ENCODE measurements at regions not wholly inside any gene's neighbourhood (a gene's known extent, or its start where the extent isn't known, plus 50 kb on each side); places are given as distances from the start of the nearest gene placed in this dataset.

- WGBS (ENCODE audit: low lambda C conversion rate) = 0% methylated on average over 1 of the region's 1 CpG
- H4K20me1 ChIP-seq (ENCODE audit: insufficient read depth, low read length) = no peaks in the 10 kb centered on the region
- no peak overlapping the region for H3K4me2 ChIP-seq (ENCODE audit: low read depth, low read length)
- H3K27me3 ChIP-seq (ENCODE audit: control insufficient read depth in 1 of 2, insufficient read depth in 2 of 2, low read length in 2 of 2) = no peaks in the 10 kb centered on the region
- no peak overlapping the region for H3K27ac ChIP-seq (ENCODE audit: extremely low read length, insufficient read depth, low read length)
- H3K79me2 ChIP-seq (ENCODE audit: insufficient read depth, low read length) = no peaks in the 10 kb centered on the region
- H3K4me1 ChIP-seq (ENCODE audit: insufficient read depth, low read length) = no peaks in the 10 kb centered on the region
- H3K4me3 ChIP-seq (replicated peaks in 1 of 3; ENCODE audit: insufficient read depth in 1 of 3, low read depth in 2 of 3, low read length in 3 of 3) = no peak overlapping the region
- CTCF ChIA-PET (ENCODE audit: low intra/inter-chr PET ratio, low total read pairs) = no interaction called here
- BruUV-seq (replicated peaks) = no TSS peak
- DNase-seq (ENCODE audit: low spot score) (no peak), FAIRE-seq (no peak), ATAC-seq (no peak)
- TF ChIP-seq MLXIP (CRISPR knock-in tag; IDR thresholded peaks at IDR 0.05; ENCODE audit: borderline replicate concordance) = no peak
- no peak for TF ChIP-seq ZNF784 (CRISPR knock-in tag; IDR thresholded peaks at IDR 0.05; ENCODE audit: borderline replicate concordance)
- TF ChIP-seq ZNF740 (CRISPR knock-in tag; IDR thresholded peaks at IDR 0.05) = no peak
- TF ChIP-seq GABPB1 (CRISPR knock-in tag; IDR thresholded peaks at IDR 0.05) = no peak
- no peak for TF ChIP-seq FOXP1 (IDR thresholded peaks at IDR 0.05)
- no peak for TF ChIP-seq FOXP1 (CRISPR knock-in tag; IDR thresholded peaks at IDR 0.05)
- no peak for TF ChIP-seq SNAPC5 (CRISPR knock-in tag; IDR thresholded peaks at IDR 0.05; ENCODE audit: borderline replicate concordance)
- intact Hi-C loops (cut with micrococcal nuclease; ENCODE audit: unreplicated experiment) = no loop called here
- H3K36me3 ChIP-seq (replicated peaks in 1 of 2; ENCODE audit: control insufficient read depth in 1 of 2, insufficient read depth in 2 of 2, low read length in 2 of 2) = no peaks in the 10 kb centered on the region
- in situ Hi-C loops (cut with HindIII; ENCODE audit: extremely low pct_ligation_motif_present, low pct_unique_long_range_greater_than_20kb) = no loop called here
- POLR2A ChIA-PET = no interaction called here
- no peak overlapping the region for H3K9ac ChIP-seq (ENCODE audit: insufficient read depth, low read depth, low read length)
- H3K9me3 ChIP-seq (ENCODE audit: low read length) = no peaks in the 10 kb centered on the region
- H2AFZ ChIP-seq (ENCODE audit: low read length) = no peak overlapping the region
These were observed 70.1 kb upstream of the STARD4 start for GRCh38 chr5:111582451-111582850.
